AG09319 (cell line): ENCODE measurements at regions not wholly inside any gene's neighbourhood (a gene's known extent, or its start where the extent isn't known, plus 50 kb on each side); places are given as distances from the start of the nearest gene placed in this dataset.

ENCODE experiments used
- DNase-seq: peaks from one replicate; pipeline ENCODE4 v3.0.0-alpha.2; 2010; ENCODE audit warnings: low read depth; ENCODE audit errors: extremely low read depth
- TF ChIP-seq, protein P1 (sequence below): IDR thresholded peaks from 2 replicates; pipeline ENCODE4 v1.5.1; 2011; ENCODE audit warnings: low read depth, mild to moderate bottlenecking, inconsistent platforms, low read length, moderate library complexity

GRCh38 chr6:74742793-74743508 is 462.9 kb downstream of the COL12A1 start:
- DNase-seq: no peak
- TF ChIP-seq, protein P1, sequence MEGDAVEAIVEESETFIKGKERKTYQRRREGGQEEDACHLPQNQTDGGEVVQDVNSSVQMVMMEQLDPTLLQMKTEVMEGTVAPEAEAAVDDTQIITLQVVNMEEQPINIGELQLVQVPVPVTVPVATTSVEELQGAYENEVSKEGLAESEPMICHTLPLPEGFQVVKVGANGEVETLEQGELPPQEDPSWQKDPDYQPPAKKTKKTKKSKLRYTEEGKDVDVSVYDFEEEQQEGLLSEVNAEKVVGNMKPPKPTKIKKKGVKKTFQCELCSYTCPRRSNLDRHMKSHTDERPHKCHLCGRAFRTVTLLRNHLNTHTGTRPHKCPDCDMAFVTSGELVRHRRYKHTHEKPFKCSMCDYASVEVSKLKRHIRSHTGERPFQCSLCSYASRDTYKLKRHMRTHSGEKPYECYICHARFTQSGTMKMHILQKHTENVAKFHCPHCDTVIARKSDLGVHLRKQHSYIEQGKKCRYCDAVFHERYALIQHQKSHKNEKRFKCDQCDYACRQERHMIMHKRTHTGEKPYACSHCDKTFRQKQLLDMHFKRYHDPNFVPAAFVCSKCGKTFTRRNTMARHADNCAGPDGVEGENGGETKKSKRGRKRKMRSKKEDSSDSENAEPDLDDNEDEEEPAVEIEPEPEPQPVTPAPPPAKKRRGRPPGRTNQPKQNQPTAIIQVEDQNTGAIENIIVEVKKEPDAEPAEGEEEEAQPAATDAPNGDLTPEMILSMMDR: no peak

GRCh38 chr6:74741646-74742045 is 464.2 kb downstream of the COL12A1 start:
- DNase-seq: no peak

GRCh38 chr6:74735304-74735703 is 470.5 kb downstream of the COL12A1 start:
- TF ChIP-seq, protein P1: no peak
- DNase-seq: peak; percentile 97

More at GRCh38 chr6:74741646-74742045, 464.2 kb downstream of the COL12A1 start:
- TF ChIP-seq, protein P1: no peak

- DNase-seq: peak; percentile 14
- TF ChIP-seq, protein P1: no peak
Observed at GRCh38 chr6:74734901-74735300, 471.0 kb downstream of the COL12A1 start.

- peak; percentile 12 for DNase-seq
- TF ChIP-seq, protein P1: no peak
Observed at GRCh38 chr6:74733830-74734620, 471.8 kb downstream of the COL12A1 start.

DNA sequence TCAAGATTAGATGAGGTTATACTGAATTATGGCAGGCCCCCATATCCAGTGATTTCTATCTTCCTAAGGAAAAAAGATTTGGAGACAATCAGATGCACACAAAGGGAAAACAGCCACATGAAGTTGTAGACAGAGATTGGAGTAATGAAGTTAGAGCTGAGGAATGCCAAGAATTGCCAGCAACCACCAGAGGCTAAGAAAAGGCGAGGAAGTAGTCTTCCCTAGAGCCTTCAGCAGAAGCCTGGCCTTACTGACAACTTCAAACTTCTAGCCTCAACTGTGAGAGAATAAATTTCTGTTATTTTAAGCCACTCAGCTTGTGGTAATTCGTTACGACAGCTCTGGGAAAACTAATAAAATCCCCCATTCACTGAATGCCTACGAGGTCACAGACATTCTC is 473.9 kb downstream of the COL12A1 start:
- TF ChIP-seq, protein P1: no peak
- DNase-seq: peak; percentile 28

- no peak for DNase-seq
- TF ChIP-seq, protein P1: no peak
Observed at GRCh38 chr6:74731204-74731603, 474.6 kb downstream of the COL12A1 start.
